ENCODE measurements at regions not wholly inside any gene's neighbourhood (a gene's known extent, or its start where the extent isn't known, plus 50 kb on each side); places are given as distances from the start of the nearest gene placed in this dataset.

DNA sequence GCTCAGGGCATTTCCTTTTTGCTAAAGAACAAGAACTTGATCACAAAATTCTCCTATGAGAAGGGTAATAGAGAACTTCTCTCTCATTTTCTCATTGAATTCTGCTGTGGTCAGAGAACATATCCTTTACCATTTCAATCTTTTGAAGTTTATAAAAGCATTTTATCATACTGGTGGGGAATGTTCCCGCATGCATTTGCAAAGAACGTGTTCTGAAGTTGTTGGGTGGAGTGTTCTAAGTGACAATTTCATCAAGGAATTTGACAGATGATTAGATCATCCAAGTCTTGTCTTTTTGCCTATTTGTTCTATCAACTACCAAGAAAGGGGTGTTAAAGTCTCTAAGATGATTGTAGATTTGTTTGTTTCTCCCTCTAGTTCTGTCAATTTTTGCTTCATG, 163.4 kb upstream of the FREM1 start:
- TF ChIP-seq CTCF (IDR thresholded peaks at IDR 0.05 in 4 of 5, conservative IDR thresholded peaks at IDR 0.05 in 1 of 5) (no peak), POLR2A (IDR thresholded peaks at IDR 0.05) (no peak)
